ENCODE measurements at regions not wholly inside any gene's neighbourhood (a gene's known extent, or its start where the extent isn't known, plus 50 kb on each side); places are given as distances from the start of the nearest gene placed in this dataset.
"Not testable (repeated sequence)": the region's sequence is repeated elsewhere in the genome, so short reads cannot be mapped to it uniquely, and the experiment has no call there.

GRCh38 chr12:127820271-127820670 lies 446.7 kb upstream of the TMEM132C start:
- Mint-ChIP-seq H3K4me1 (ENCODE audit: low read depth) (no peaks in the 10 kb centered on the region), H3K9me3 (peaks cover 2 to 5% of the 10 kb centered on the region in 2 donors), H3K4me3 (no peak overlapping the region), H3K27me3 (ENCODE audit: low read depth) (no peaks in the 10 kb centered on the region), H3K27ac (no peak overlapping the region), H3K36me3 (ENCODE audit: insufficient read depth in 2 of 2) (no peaks in the 10 kb centered on the region)
- ATAC-seq (replicated peaks in 1 of 2) (no peak), DNase-seq (no peak)

DNA sequence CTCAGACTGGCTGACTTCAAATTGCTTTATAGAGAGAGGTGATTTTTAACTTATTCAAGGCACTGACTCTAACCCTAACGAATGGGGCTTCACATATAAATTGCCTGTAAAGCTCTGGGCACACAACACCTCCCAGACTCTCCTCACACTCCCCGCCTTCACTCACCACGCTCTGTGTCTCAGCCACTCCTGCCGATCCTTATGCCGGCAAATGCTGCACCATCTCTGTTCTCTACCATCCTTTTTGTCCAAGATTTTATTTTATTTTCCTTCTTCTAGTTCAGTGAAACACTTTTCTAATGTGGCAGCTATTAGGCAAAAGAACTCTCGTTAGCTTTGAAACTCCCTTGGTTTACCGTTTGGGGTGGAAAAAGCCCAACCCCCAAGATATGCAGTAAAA lies 446.1 kb upstream of the TMEM132C start:
- H3K4me3 Mint-ChIP-seq: no peak overlapping the region
- no peaks in the 10 kb centered on the region for H3K4me1 Mint-ChIP-seq (ENCODE audit: low read depth)
- peaks cover 2 to 5% of the 10 kb centered on the region in 2 donors for H3K9me3 Mint-ChIP-seq
- H3K27me3 Mint-ChIP-seq (ENCODE audit: low read depth): no peaks in the 10 kb centered on the region
- no peak overlapping the region for H3K27ac Mint-ChIP-seq
- ATAC-seq (replicated peaks in 1 of 2): no peak
- no peak for DNase-seq
- no peaks in the 10 kb centered on the region for H3K36me3 Mint-ChIP-seq (ENCODE audit: insufficient read depth in 2 of 2)

- H3K36me3 Mint-ChIP-seq (ENCODE audit: insufficient read depth in 2 of 2): peaks cover 0 to 3% of the 10 kb centered on the region in 2 donors
Measured at GRCh38 chr12:127822809-127823411, 444.1 kb upstream of the TMEM132C start.

DNA sequence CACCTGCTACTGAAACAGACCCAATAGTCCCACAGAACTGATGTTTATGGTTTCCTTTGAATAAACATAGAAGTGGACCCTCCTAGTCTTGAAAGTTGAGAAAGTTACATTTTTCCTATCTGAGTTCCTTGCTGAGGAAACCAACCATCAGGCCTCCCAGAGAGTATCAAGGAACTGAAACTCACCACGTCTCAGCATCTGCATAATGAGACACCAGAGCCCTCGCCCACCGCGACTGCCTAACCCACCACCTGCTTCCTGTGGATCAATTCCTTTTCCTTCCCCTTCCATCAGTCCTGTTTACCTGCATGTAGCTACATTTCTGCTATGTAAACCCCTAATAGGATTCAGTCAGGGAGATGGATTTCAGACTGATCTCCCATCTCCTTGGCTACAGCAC lies 443.2 kb upstream of the TMEM132C start:
- H3K27ac Mint-ChIP-seq: no peak overlapping the region
- no peak for ATAC-seq (replicated peaks in 1 of 2)
- no peak overlapping the region for H3K4me3 Mint-ChIP-seq
- no peaks in the 10 kb centered on the region for H3K4me1 Mint-ChIP-seq (ENCODE audit: low read depth)
- H3K27me3 Mint-ChIP-seq (ENCODE audit: low read depth): no peaks in the 10 kb centered on the region
- no peak for DNase-seq
- peaks cover 0 to 3% of the 10 kb centered on the region in 2 donors for H3K36me3 Mint-ChIP-seq (ENCODE audit: insufficient read depth in 2 of 2)
- peaks cover 3 to 5% of the 10 kb centered on the region in 2 donors for H3K9me3 Mint-ChIP-seq

More at GRCh38 chr12:127822809-127823411, 444.1 kb upstream of the TMEM132C start:
- H3K27ac Mint-ChIP-seq: no peak overlapping the region
- H3K4me3 Mint-ChIP-seq: no peak overlapping the region
- H3K9me3 Mint-ChIP-seq: peaks cover 3 to 5% of the 10 kb centered on the region in 2 donors
- ATAC-seq (replicated peaks in 1 of 2) (no peak), DNase-seq (no peak)
- H3K4me1 Mint-ChIP-seq (ENCODE audit: low read depth): no peaks in the 10 kb centered on the region
- H3K27me3 Mint-ChIP-seq (ENCODE audit: low read depth): no peaks in the 10 kb centered on the region

- ATAC-seq (replicated peaks in 1 of 2) (no peak), DNase-seq (no peak)
- Mint-ChIP-seq H3K4me3 (no peak overlapping the region), H3K27ac (no peak overlapping the region), H3K9me3 (peaks cover 5 to 8% of the 10 kb centered on the region in 2 donors), H3K27me3 (ENCODE audit: low read depth) (no peaks in the 10 kb centered on the region), H3K4me1 (ENCODE audit: low read depth) (no peaks in the 10 kb centered on the region), H3K36me3 (ENCODE audit: insufficient read depth in 2 of 2) (peaks cover 0 to 3% of the 10 kb centered on the region in 2 donors)
Measured at GRCh38 chr12:127829281-127830064, 437.5 kb upstream of the TMEM132C start.

- no peak for DNase-seq
- Mint-ChIP-seq H3K4me3 (no peak overlapping the region), H3K27ac (no peak overlapping the region), H3K27me3 (ENCODE audit: low read depth) (no peaks in the 10 kb centered on the region), H3K9me3 (peaks cover 5 to 6% of the 10 kb centered on the region in 2 donors), H3K4me1 (ENCODE audit: low read depth) (no peaks in the 10 kb centered on the region), H3K36me3 (ENCODE audit: insufficient read depth in 2 of 2) (peaks cover 0 to 3% of the 10 kb centered on the region in 2 donors)
- ATAC-seq (replicated peaks in 1 of 2): no peak
Measured at GRCh38 chr12:127830065-127830460, 436.9 kb upstream of the TMEM132C start.

DNA sequence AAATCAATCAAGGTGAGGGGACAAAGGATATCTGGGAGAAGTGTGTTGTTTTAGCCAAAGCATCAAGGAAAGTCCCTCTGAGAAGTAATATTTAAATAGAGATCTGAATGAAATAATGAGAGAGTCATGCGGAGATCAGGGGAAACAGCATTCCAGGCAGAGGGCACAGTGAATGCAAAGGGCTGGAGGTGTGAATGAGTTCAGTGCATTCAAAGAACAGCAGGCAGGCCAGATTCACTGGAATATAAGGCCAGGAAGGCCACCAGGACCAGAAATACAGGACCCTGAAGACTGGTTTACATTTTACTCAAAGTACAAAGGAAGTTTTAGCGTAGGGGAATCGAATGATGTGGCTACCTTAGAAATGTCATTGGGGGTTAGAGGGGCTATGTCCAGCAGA lies 436.2 kb upstream of the TMEM132C start:
- H3K27ac Mint-ChIP-seq: no peak overlapping the region

GRCh38 chr12:127832172-127832571 lies 434.8 kb upstream of the TMEM132C start:
- no peaks in the 10 kb centered on the region for H3K27me3 Mint-ChIP-seq (ENCODE audit: low read depth)
- no peaks in the 10 kb centered on the region for H3K4me1 Mint-ChIP-seq (ENCODE audit: low read depth)
- no peak overlapping the region for H3K4me3 Mint-ChIP-seq
- ATAC-seq (replicated peaks in 1 of 2): no peak
- H3K9me3 Mint-ChIP-seq: peaks cover 2 to 5% of the 10 kb centered on the region in 2 donors
- no peak for DNase-seq
- no peak overlapping the region for H3K27ac Mint-ChIP-seq
- no peaks in the 10 kb centered on the region for H3K36me3 Mint-ChIP-seq (ENCODE audit: insufficient read depth in 2 of 2)

More for the DNA sequence above, 436.2 kb upstream of the TMEM132C start:
- no peaks in the 10 kb centered on the region for H3K27me3 Mint-ChIP-seq (ENCODE audit: low read depth)
- peaks cover 5% of the 10 kb centered on the region in 2 donors for H3K9me3 Mint-ChIP-seq
- no peak for DNase-seq
- H3K36me3 Mint-ChIP-seq (ENCODE audit: insufficient read depth in 2 of 2): peaks cover 0 to 3% of the 10 kb centered on the region in 2 donors
- no peak for ATAC-seq (replicated peaks in 1 of 2)
- no peaks in the 10 kb centered on the region for H3K4me1 Mint-ChIP-seq (ENCODE audit: low read depth)
- H3K4me3 Mint-ChIP-seq: no peak overlapping the region

- not testable (repeated sequence) for H3K27me3 Mint-ChIP-seq (ENCODE audit: low read depth); H3K4me1 Mint-ChIP-seq (ENCODE audit: low read depth); DNase-seq; H3K27ac Mint-ChIP-seq; H3K4me3 Mint-ChIP-seq; H3K36me3 Mint-ChIP-seq (ENCODE audit: insufficient read depth in 2 of 2); ATAC-seq (replicated peaks in 1 of 2); H3K9me3 Mint-ChIP-seq
Measured at GRCh38 chr12:127836802-127837201, 430.2 kb upstream of the TMEM132C start.

- DNase-seq: no peak
- Mint-ChIP-seq H3K27me3 (ENCODE audit: low read depth) (no peaks in the 10 kb centered on the region), H3K9me3 (peaks cover 5 to 10% of the 10 kb centered on the region in 2 donors), H3K4me3 (no peak overlapping the region), H3K36me3 (ENCODE audit: insufficient read depth in 2 of 2) (peaks cover 0 to 2% of the 10 kb centered on the region in 2 donors), H3K27ac (no peak overlapping the region), H3K4me1 (ENCODE audit: low read depth) (no peaks in the 10 kb centered on the region)
- ATAC-seq (replicated peaks in 1 of 2): no peak
Measured at GRCh38 chr12:127857661-127858060, 409.3 kb upstream of the TMEM132C start.

- H3K27ac Mint-ChIP-seq: no peak overlapping the region
- no peaks in the 10 kb centered on the region for H3K27me3 Mint-ChIP-seq (ENCODE audit: low read depth)
- H3K4me3 Mint-ChIP-seq: no peak overlapping the region
- no peak for DNase-seq
- H3K4me1 Mint-ChIP-seq (ENCODE audit: low read depth): no peaks in the 10 kb centered on the region
- ATAC-seq (replicated peaks in 1 of 2): no peak
- H3K36me3 Mint-ChIP-seq (ENCODE audit: insufficient read depth in 2 of 2): peaks cover 0 to 6% of the 10 kb centered on the region in 2 donors
- peaks cover 9 to 14% of the 10 kb centered on the region in 2 donors for H3K9me3 Mint-ChIP-seq
Measured at GRCh38 chr12:127860536-127860935, 406.4 kb upstream of the TMEM132C start.

DNA sequence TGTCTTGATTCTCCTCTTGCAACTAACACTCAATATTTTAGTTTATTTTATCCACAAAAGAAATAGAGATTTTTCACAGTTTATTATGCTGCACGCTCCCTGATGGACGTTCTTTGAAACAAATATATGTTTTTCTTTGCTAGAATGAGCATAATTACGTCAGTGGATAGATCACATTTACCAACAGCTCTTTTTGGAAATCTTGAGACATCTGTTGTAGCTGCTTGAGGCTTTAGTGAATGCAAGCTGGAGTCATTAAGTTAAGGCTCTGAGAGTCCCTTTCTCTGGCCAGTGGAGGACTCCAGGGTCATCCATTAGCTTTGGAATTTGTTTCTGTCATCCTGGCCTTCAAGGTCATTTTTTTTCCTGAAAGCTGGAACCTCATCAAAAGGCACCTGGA lies 405.6 kb upstream of the TMEM132C start:
- H3K4me1 Mint-ChIP-seq (ENCODE audit: low read depth): no peaks in the 10 kb centered on the region

DNA sequence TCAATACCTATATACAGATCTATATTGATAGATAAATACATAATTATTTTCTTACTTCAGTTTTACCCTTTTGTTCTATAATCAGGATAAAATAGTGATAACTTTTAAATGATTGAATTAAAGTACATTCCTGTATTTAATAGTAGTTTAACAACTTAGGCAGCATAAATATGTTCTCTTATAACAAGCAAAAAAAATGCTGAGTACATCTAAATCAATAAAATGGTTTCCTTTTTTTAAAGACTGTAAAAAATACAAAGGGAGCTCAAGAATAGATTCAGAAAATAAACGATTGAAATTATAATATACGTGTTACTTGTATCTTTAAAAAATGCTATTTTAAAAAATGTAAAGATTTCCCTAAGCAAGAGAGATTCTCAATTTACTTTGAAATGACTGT lies 393.7 kb upstream of the TMEM132C start:
- Mint-ChIP-seq H3K4me1 (ENCODE audit: low read depth) (no peaks in the 10 kb centered on the region), H3K36me3 (ENCODE audit: insufficient read depth in 2 of 2) (peaks cover 0 to 2% of the 10 kb centered on the region in 2 donors), H3K4me3 (no peak overlapping the region), H3K27ac (no peak overlapping the region), H3K27me3 (ENCODE audit: low read depth) (no peaks in the 10 kb centered on the region), H3K9me3 (peaks cover 2 to 5% of the 10 kb centered on the region in 2 donors)
- DNase-seq (no peak), ATAC-seq (replicated peaks in 1 of 2) (no peak)

More for the DNA sequence above, 405.6 kb upstream of the TMEM132C start:
- H3K27me3 Mint-ChIP-seq (ENCODE audit: low read depth): no peaks in the 10 kb centered on the region
- DNase-seq (no peak), ATAC-seq (replicated peaks in 1 of 2) (no peak)
- H3K9me3 Mint-ChIP-seq: peaks cover 9 to 14% of the 10 kb centered on the region in 2 donors
- H3K27ac Mint-ChIP-seq: no peak overlapping the region
- H3K36me3 Mint-ChIP-seq (ENCODE audit: insufficient read depth in 2 of 2): peaks cover 0 to 6% of the 10 kb centered on the region in 2 donors
- no peak overlapping the region for H3K4me3 Mint-ChIP-seq
